ENCODE measurements at regions not wholly inside any gene's neighbourhood (a gene's known extent, or its start where the extent isn't known, plus 50 kb on each side); places are given as distances from the start of the nearest gene placed in this dataset.
"Not testable (repeated sequence)": the region's sequence is repeated elsewhere in the genome, so short reads cannot be mapped to it uniquely, and the experiment has no call there.

- no peak for DNase-seq
- Histone ChIP-seq H3K4me3 (ENCODE audit: low read length) (no peak overlapping the region), H3K36me3 (ENCODE audit: insufficient read depth, low read length) (no peaks in the 10 kb centered on the region), H3K9me3 (ENCODE audit: low read length) (no peaks in the 10 kb centered on the region), H3K27me3 (ENCODE audit: insufficient read depth, low read length, poor library complexity, severe bottlenecking) (no peaks in the 10 kb centered on the region), H3K27ac (ENCODE audit: low read depth, low read length) (no peak overlapping the region), H3K4me1 (ENCODE audit: insufficient read depth, low read length) (no peaks in the 10 kb centered on the region)
- POLR2A ChIA-PET, result no interaction called here
- Mint-ChIP-seq H3K4me3 (no peak overlapping the region), H3K36me3 (no peaks in the 10 kb centered on the region), H3K27ac (no peak overlapping the region), H3K27me3 (no peaks in the 10 kb centered on the region), H3K9me3 (no peaks in the 10 kb centered on the region), H3K4me1 (no peaks in the 10 kb centered on the region)
- CTCF ChIA-PET, result no interaction called here
Measured at GRCh38 chrX:78822157-78822690, 74.7 kb downstream of the LPAR4 start.

GRCh38 chrX:78831523-78831922 lies 84.0 kb downstream of the LPAR4 start:
- Histone ChIP-seq H3K36me3 (ENCODE audit: insufficient read depth, low read length) (no peaks in the 10 kb centered on the region), H3K4me3 (ENCODE audit: low read length) (no peak overlapping the region), H3K4me1 (ENCODE audit: insufficient read depth, low read length) (no peaks in the 10 kb centered on the region), H3K27ac (ENCODE audit: low read depth, low read length) (no peak overlapping the region), H3K9me3 (ENCODE audit: low read length) (no peaks in the 10 kb centered on the region), H3K27me3 (ENCODE audit: insufficient read depth, low read length, poor library complexity, severe bottlenecking) (no peaks in the 10 kb centered on the region)
- Mint-ChIP-seq H3K4me1 (no peaks in the 10 kb centered on the region), H3K27me3 (peaks cover 0 to 7% of the 10 kb centered on the region in 2 donors), H3K27ac (no peak overlapping the region), H3K9me3 (no peaks in the 10 kb centered on the region), H3K36me3 (no peaks in the 10 kb centered on the region), H3K4me3 (no peak overlapping the region)
- CTCF ChIA-PET, result no interaction called here
- POLR2A ChIA-PET, result no interaction called here
- DNase-seq, result no peak

- Histone ChIP-seq H3K4me3 (ENCODE audit: low read length) (no peak overlapping the region), H3K9me3 (ENCODE audit: low read length) (no peaks in the 10 kb centered on the region), H3K4me1 (ENCODE audit: insufficient read depth, low read length) (no peaks in the 10 kb centered on the region), H3K27ac (ENCODE audit: low read depth, low read length) (no peak overlapping the region), H3K36me3 (ENCODE audit: insufficient read depth, low read length) (no peaks in the 10 kb centered on the region), H3K27me3 (ENCODE audit: insufficient read depth, low read length, poor library complexity, severe bottlenecking) (no peaks in the 10 kb centered on the region)
- H3K36me3 Mint-ChIP-seq, result peaks cover 0 to 3% (median 0%) of the 10 kb centered on the region in 3 donors
- ChIA-PET CTCF (no interaction called here), POLR2A (no interaction called here)
- H3K27me3 Mint-ChIP-seq, result peaks cover 0 to 7% of the 10 kb centered on the region in 2 donors
- H3K27ac Mint-ChIP-seq, result no peak overlapping the region
- no peaks in the 10 kb centered on the region for H3K9me3 Mint-ChIP-seq
- DNase-seq, result no peak
- no peaks in the 10 kb centered on the region for H3K4me1 Mint-ChIP-seq
- no peak overlapping the region for H3K4me3 Mint-ChIP-seq
Measured at GRCh38 chrX:78838709-78839108, 91.2 kb downstream of the LPAR4 start.

GRCh38 chrX:78839711-78840110 lies 92.2 kb downstream of the LPAR4 start:
- DNase-seq, result no peak
- H3K36me3 ChIP-seq (ENCODE audit: insufficient read depth, low read length), result no peaks in the 10 kb centered on the region
- CTCF ChIA-PET, result no interaction called here
- H3K27ac Mint-ChIP-seq, result no peak overlapping the region
- H3K27me3 ChIP-seq (ENCODE audit: insufficient read depth, low read length, poor library complexity, severe bottlenecking), result no peaks in the 10 kb centered on the region
- H3K4me3 Mint-ChIP-seq, result no peak overlapping the region
- no peaks in the 10 kb centered on the region for H3K4me1 Mint-ChIP-seq
- no peak overlapping the region for H3K27ac ChIP-seq (ENCODE audit: low read depth, low read length)
- H3K4me3 ChIP-seq (ENCODE audit: low read length), result no peak overlapping the region
- no peaks in the 10 kb centered on the region for H3K4me1 ChIP-seq (ENCODE audit: insufficient read depth, low read length)
- POLR2A ChIA-PET, result no interaction called here
- H3K9me3 ChIP-seq (ENCODE audit: low read length), result no peaks in the 10 kb centered on the region
- H3K27me3 Mint-ChIP-seq, result peaks cover 0 to 5% of the 10 kb centered on the region in 2 donors
- peaks cover 0 to 3% (median 0%) of the 10 kb centered on the region in 3 donors for H3K36me3 Mint-ChIP-seq
- no peaks in the 10 kb centered on the region for H3K9me3 Mint-ChIP-seq

GRCh38 chrX:78844218-78844617 lies 96.7 kb downstream of the LPAR4 start:
- H3K4me3 Mint-ChIP-seq; H3K4me1 Mint-ChIP-seq; H3K9me3 ChIP-seq (ENCODE audit: low read length); H3K27ac Mint-ChIP-seq; H3K4me3 ChIP-seq (ENCODE audit: low read length); H3K27me3 Mint-ChIP-seq; H3K4me1 ChIP-seq (ENCODE audit: insufficient read depth, low read length); DNase-seq; H3K9me3 Mint-ChIP-seq; H3K36me3 Mint-ChIP-seq; CTCF ChIA-PET; H3K27ac ChIP-seq (ENCODE audit: low read depth, low read length); POLR2A ChIA-PET; H3K27me3 ChIP-seq (ENCODE audit: insufficient read depth, low read length, poor library complexity, severe bottlenecking); H3K36me3 ChIP-seq (ENCODE audit: insufficient read depth, low read length): not testable (repeated sequence)

GRCh38 chrX:78881248-78881647 lies 63.9 kb upstream of the P2RY10 start:
- H3K4me3 ChIP-seq (ENCODE audit: low read length); H3K36me3 ChIP-seq (ENCODE audit: insufficient read depth, low read length); CTCF ChIA-PET; H3K4me3 Mint-ChIP-seq; H3K9me3 ChIP-seq (ENCODE audit: low read length); H3K27ac ChIP-seq (ENCODE audit: low read depth, low read length); H3K27me3 Mint-ChIP-seq; H3K27me3 ChIP-seq (ENCODE audit: insufficient read depth, low read length, poor library complexity, severe bottlenecking); DNase-seq; H3K27ac Mint-ChIP-seq; H3K4me1 ChIP-seq (ENCODE audit: insufficient read depth, low read length); H3K4me1 Mint-ChIP-seq; H3K36me3 Mint-ChIP-seq: not testable (repeated sequence)
- POLR2A ChIA-PET, result interaction anchor here (0.8 kb wide), 1 partner anchor 572 kb away, joined by 3 read pairs; no protein-coding TSS in a partner anchor
- H3K9me3 Mint-ChIP-seq, result peaks cover 6 to 20% (median 15%) of the 10 kb centered on the region in 5 donors

GRCh38 chrX:78886550-78886949 lies 58.6 kb upstream of the P2RY10 start:
- ChIA-PET POLR2A (no interaction called here), CTCF (interaction anchor here (0.7 to 1.0 kb wide), 2 partner anchors 59 to 195 kb away, joined by 3 to 4 read pairs; partner anchors contain the start of gene P2RY10)
- peak overlapping the region in 3 of 8 donors; percentile 1 to 58 (median 24) for H3K27ac Mint-ChIP-seq

More at GRCh38 chrX:78886550-78886949, 58.6 kb upstream of the P2RY10 start:
- H3K27me3 Mint-ChIP-seq, result peaks cover 0 to 6% of the 10 kb centered on the region in 2 donors
- peaks cover 0 to 2% (median 0%) of the 10 kb centered on the region in 5 donors for H3K9me3 Mint-ChIP-seq
- H3K4me3 Mint-ChIP-seq, result no peak overlapping the region
- Histone ChIP-seq H3K36me3 (ENCODE audit: insufficient read depth, low read length) (no peaks in the 10 kb centered on the region), H3K27ac (ENCODE audit: low read depth, low read length) (no peak overlapping the region), H3K9me3 (ENCODE audit: low read length) (no peaks in the 10 kb centered on the region), H3K4me1 (ENCODE audit: insufficient read depth, low read length) (no peaks in the 10 kb centered on the region), H3K4me3 (ENCODE audit: low read length) (no peak overlapping the region), H3K27me3 (ENCODE audit: insufficient read depth, low read length, poor library complexity, severe bottlenecking) (no peaks in the 10 kb centered on the region)
- DNase-seq, result peak in 1 of 5 donors; percentile 3
- peaks cover 3 to 10% (median 9%) of the 10 kb centered on the region in 3 donors for H3K4me1 Mint-ChIP-seq
- H3K36me3 Mint-ChIP-seq, result no peaks in the 10 kb centered on the region
